Upper lobe of right lung (tissue), 1 donor: ENCODE measurements at regions not wholly inside any gene's neighbourhood (a gene's known extent, or its start where the extent isn't known, plus 50 kb on each side); places are given as distances from the start of the nearest gene placed in this dataset.

Experiments used
- ATAC-seq: fragments of 200-7000 bp; cut with Tn5 transposase; one replicate; pipeline ENCODE4 v1.9.1; 2020; ENCODE audit warnings: mild to moderate bottlenecking, moderate library complexity
- DNase-seq: peaks from one replicate; pipeline ENCODE4 v3.0.0-alpha.2; 2020
- H3K27ac ChIP-seq: fragments of 200-600 bp; one replicate; pipeline ENCODE4 v1.8.0; 2022
- H3K27me3 ChIP-seq: fragments of 200-600 bp; one replicate; pipeline ENCODE4 v1.8.0; 2022; ENCODE audit warnings: mild to moderate bottlenecking
- H3K36me3 ChIP-seq: fragments of 200-600 bp; one replicate; pipeline ENCODE4 v1.8.0; 2022
- H3K4me1 ChIP-seq: fragments of 200-600 bp; one replicate; pipeline ENCODE4 v1.8.0; 2022
- H3K4me3 ChIP-seq: fragments of 200-600 bp; one replicate; pipeline ENCODE4 v1.8.0; 2022; ENCODE audit warnings: mild to moderate bottlenecking
- H3K9me3 ChIP-seq: fragments of 200-600 bp; one replicate; pipeline ENCODE4 v1.8.0; 2022
- intact Hi-C: fragments of 100-400 bp; cut with DNase I; formaldehyde crosslinking; loops from one replicate; pipeline ENCODE4 v1.11.0; 2022
- TF ChIP-seq, protein P1 (sequence below): fragments of 200-600 bp; IDR thresholded peaks from one replicate; pipeline ENCODE4 v1.8.0; 2022; ENCODE audit warnings: antibody characterized with exemption
- donor health status: DM: no; HTN: yes; CAD: no; lungs with severe emphysema.

DNA sequence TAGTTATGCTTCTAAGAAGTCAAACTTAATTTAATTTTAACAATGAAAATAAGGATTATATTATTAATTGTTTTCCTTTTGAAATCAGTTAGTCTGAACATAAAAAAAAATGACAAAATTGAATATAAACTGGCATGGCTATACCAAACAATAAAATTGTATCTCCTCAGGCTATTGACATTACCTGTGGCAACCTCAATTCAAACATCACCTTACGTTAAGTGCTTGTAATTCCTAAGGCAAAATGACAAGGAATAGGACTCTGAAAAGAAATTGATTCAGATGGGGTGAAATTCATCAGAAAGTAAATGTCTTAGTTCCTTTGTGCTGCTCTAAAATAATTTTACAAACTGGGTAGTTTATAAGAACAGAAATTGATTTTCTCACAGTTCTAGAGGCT is 89.5 kb downstream of the SLITRK6 start:
- Histone ChIP-seq H3K4me3 (no peak overlapping the region), H3K27ac (no peak overlapping the region), H3K4me1 (no peaks in the 10 kb centered on the region), H3K36me3 (no peaks in the 10 kb centered on the region), H3K9me3 (no peaks in the 10 kb centered on the region), H3K27me3 (no peaks in the 10 kb centered on the region)
- ATAC-seq (no peak), DNase-seq (no peak)
- TF ChIP-seq, protein P1, sequence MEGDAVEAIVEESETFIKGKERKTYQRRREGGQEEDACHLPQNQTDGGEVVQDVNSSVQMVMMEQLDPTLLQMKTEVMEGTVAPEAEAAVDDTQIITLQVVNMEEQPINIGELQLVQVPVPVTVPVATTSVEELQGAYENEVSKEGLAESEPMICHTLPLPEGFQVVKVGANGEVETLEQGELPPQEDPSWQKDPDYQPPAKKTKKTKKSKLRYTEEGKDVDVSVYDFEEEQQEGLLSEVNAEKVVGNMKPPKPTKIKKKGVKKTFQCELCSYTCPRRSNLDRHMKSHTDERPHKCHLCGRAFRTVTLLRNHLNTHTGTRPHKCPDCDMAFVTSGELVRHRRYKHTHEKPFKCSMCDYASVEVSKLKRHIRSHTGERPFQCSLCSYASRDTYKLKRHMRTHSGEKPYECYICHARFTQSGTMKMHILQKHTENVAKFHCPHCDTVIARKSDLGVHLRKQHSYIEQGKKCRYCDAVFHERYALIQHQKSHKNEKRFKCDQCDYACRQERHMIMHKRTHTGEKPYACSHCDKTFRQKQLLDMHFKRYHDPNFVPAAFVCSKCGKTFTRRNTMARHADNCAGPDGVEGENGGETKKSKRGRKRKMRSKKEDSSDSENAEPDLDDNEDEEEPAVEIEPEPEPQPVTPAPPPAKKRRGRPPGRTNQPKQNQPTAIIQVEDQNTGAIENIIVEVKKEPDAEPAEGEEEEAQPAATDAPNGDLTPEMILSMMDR: no peak
- intact Hi-C loops: no loop called here

GRCh38 chr13:85709072-85709471 is 90.1 kb downstream of the SLITRK6 start:
- Histone ChIP-seq H3K9me3 (no peaks in the 10 kb centered on the region), H3K4me1 (no peaks in the 10 kb centered on the region), H3K27ac (no peak overlapping the region), H3K4me3 (no peak overlapping the region), H3K36me3 (no peaks in the 10 kb centered on the region), H3K27me3 (no peaks in the 10 kb centered on the region)
- no peak for ATAC-seq
- intact Hi-C loops: no loop called here
- no peak for DNase-seq
- TF ChIP-seq, protein P1: no peak

GRCh38 chr13:85700906-85701305 is 98.3 kb downstream of the SLITRK6 start:
- intact Hi-C loops: no loop called here
- TF ChIP-seq, protein P1: no peak
- no peak for ATAC-seq

GRCh38 chr13:85698256-85698655 is 101.0 kb downstream of the SLITRK6 start:
- TF ChIP-seq, protein P1: no peak
- ATAC-seq (no peak), DNase-seq (no peak)
- Histone ChIP-seq H3K4me3 (no peak overlapping the region), H3K9me3 (no peaks in the 10 kb centered on the region), H3K27ac (no peak overlapping the region), H3K4me1 (no peaks in the 10 kb centered on the region), H3K27me3 (no peaks in the 10 kb centered on the region), H3K36me3 (no peaks in the 10 kb centered on the region)
- intact Hi-C loops: no loop called here

More at GRCh38 chr13:85700906-85701305, 98.3 kb downstream of the SLITRK6 start:
- Histone ChIP-seq H3K4me3 (no peak overlapping the region), H3K36me3 (no peaks in the 10 kb centered on the region), H3K27ac (no peak overlapping the region), H3K27me3 (no peaks in the 10 kb centered on the region), H3K9me3 (no peaks in the 10 kb centered on the region), H3K4me1 (no peaks in the 10 kb centered on the region)
- DNase-seq: no peak

- intact Hi-C loops: no loop called here
- no peaks in the 10 kb centered on the region for H3K36me3 ChIP-seq
- H3K27me3 ChIP-seq: no peaks in the 10 kb centered on the region
- ATAC-seq (no peak), DNase-seq (no peak)
- H3K27ac ChIP-seq: no peak overlapping the region
- no peak overlapping the region for H3K4me3 ChIP-seq
- no peaks in the 10 kb centered on the region for H3K4me1 ChIP-seq
- TF ChIP-seq, protein P1: no peak
- H3K9me3 ChIP-seq: no peaks in the 10 kb centered on the region
Measured at GRCh38 chr13:85694992-85695391, 104.2 kb downstream of the SLITRK6 start.

DNA sequence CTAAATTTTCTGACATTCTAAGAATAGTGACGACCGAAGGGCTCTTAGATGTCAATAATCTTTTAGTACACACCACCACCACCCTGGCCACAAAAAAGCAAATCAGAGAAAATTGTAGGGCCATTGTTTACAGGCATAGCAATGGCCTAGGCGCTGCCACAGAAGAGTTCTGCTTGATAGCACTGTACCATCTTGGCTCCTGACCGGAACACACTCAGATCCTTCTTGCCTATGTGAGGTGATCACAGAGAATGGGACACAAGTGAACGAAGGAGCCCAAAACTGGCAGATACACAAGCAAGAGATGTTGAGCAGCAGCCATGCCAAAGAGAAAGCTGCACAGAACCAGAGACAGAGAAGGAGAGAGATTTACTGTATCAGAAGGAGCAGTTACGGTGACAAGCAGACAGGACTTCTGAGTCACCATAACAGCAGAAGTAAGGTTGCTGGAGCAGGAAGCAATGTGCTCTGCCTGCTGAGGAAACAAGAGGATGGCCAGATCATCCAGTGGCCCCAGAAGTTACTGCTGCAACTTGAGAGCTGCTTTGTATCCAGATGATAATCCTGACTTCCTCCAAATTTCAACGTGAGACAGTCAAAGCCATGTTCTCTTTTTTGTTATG is 105.2 kb downstream of the SLITRK6 start:
- no peaks in the 10 kb centered on the region for H3K9me3 ChIP-seq
- ATAC-seq (no peak), DNase-seq (no peak)
- H3K27ac ChIP-seq: no peak overlapping the region
- no peak overlapping the region for H3K4me3 ChIP-seq
- TF ChIP-seq, protein P1: no peak
- intact Hi-C loops: no loop called here
- H3K4me1 ChIP-seq: no peaks in the 10 kb centered on the region
- no peaks in the 10 kb centered on the region for H3K36me3 ChIP-seq
- no peaks in the 10 kb centered on the region for H3K27me3 ChIP-seq
